Calu3 (cell line): ENCODE measurements at regions not wholly inside any gene's neighbourhood (a gene's known extent, or its start where the extent isn't known, plus 50 kb on each side); places are given as distances from the start of the nearest gene placed in this dataset.
A peak's percentile ranks its signal among the peaks of the same experiment; 100 is the strongest.
"Not testable (repeated sequence)": the region's sequence is repeated elsewhere in the genome, so short reads cannot be mapped to it uniquely, and the experiment has no call there.

ENCODE experiments used
- BruUV-seq: library from RNA; stranded (reverse); fragments of 400-500 nt; replicated peaks from 2 replicates; lab custom pipeline; 2021; lab: Mats Ljungman, UMichigan
- CTCF ChIA-PET: fragments of 300-600 bp; sonication (Branson Sonifier 250); formaldehyde crosslinking; loops from one replicate; lab custom pipeline; 2022; ENCODE audit warnings: antibody characterized with exemption; lab: Charles Lee
- DNase-seq: peaks from one replicate; pipeline ENCODE4 v3.0.0; 2022
- H3K27ac Mint-ChIP-seq: one replicate; pipeline ENCODE4 v1.8.0; 2022; ENCODE audit warnings: mixed read lengths; ENCODE audit not compliant: unreplicated experiment
- H3K27me3 Mint-ChIP-seq: one replicate; pipeline ENCODE4 v1.8.0; 2022; ENCODE audit warnings: mixed read lengths; ENCODE audit not compliant: unreplicated experiment
- H3K36me3 Mint-ChIP-seq: one replicate; pipeline ENCODE4 v1.8.0; 2022; ENCODE audit warnings: mild to moderate bottlenecking, moderate library complexity, mixed read lengths; ENCODE audit not compliant: insufficient read depth, unreplicated experiment
- H3K4me1 Mint-ChIP-seq: one replicate; pipeline ENCODE4 v1.8.0; 2022; ENCODE audit warnings: mild to moderate bottlenecking, low read depth, mixed read lengths; ENCODE audit not compliant: unreplicated experiment
- H3K4me3 Mint-ChIP-seq: one replicate; pipeline ENCODE4 v1.8.0; 2022; ENCODE audit warnings: mild to moderate bottlenecking, low read depth, moderate library complexity, mixed read lengths; ENCODE audit not compliant: unreplicated experiment
- H3K9me3 Mint-ChIP-seq: one replicate; pipeline ENCODE4 v1.8.0; 2022; ENCODE audit warnings: low read depth, mixed read lengths; ENCODE audit not compliant: unreplicated experiment
- intact Hi-C: fragments of 100-400 bp; cut with micrococcal nuclease; formaldehyde crosslinking; loops from one replicate; pipeline ENCODE4 v1.10.0; 2022; ENCODE audit not compliant: unreplicated experiment
- TF ChIP-seq, protein P1 (sequence below): fragments of 200-600 bp; IDR thresholded peaks from one replicate; pipeline ENCODE4 v1.8.0; 2022; ENCODE audit warnings: antibody characterized with exemption; ENCODE audit not compliant: unreplicated experiment

DNA sequence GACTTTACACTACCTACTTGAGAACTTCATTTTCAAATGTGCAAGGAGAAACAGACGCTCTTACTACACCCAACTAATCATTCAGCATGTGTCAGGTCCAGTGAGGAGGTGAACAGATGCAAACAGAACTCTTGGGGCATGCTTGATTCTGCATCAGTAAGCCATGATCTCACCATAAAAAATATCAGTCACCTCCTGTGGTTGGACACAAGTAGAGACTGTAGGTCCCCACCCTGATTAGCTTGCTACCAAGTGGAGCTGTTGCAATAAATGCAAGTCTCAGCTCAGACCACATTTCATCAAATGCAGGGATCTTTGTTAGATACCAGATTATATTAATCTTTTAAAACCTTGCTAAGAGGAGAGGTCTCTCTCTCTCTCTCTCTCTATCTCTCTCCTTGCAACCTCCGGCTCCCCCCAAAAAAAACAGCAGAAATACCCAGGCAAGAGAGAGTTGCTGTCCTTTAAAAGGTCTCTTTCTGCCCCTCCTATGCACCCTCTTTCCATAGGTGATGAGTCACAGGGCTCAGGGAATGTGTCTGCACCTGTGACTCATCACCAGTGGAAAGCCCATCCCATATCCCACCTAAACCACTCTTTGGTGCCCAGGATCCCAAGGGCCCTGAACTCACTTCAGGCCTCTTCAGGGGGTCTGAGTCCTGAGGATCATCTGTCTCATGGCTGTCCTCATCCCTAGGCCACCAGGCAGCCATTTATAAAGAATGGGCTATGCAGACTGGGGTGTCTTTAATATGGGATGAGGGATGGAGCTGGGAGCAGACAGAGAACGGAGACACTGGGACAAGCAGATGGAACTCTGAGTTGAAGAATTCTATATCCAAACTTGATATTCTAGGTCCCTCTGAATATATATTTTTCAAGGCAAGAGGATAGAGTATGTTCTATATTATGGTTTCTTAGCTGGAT, 154.5 kb downstream of the QRSL1 start:
- H3K27ac Mint-ChIP-seq, result peak overlapping the region; percentile 37
- peaks cover 49% of the 10 kb centered on the region for H3K36me3 Mint-ChIP-seq
- no peaks in the 10 kb centered on the region for H3K27me3 Mint-ChIP-seq
- CTCF ChIA-PET, result interaction anchor here (0.6 to 1.1 kb wide), 2 partner anchors 11 to 245 kb away, joined by 3 to 7 read pairs; no protein-coding TSS in a partner anchor
- TF ChIP-seq, protein P1, sequence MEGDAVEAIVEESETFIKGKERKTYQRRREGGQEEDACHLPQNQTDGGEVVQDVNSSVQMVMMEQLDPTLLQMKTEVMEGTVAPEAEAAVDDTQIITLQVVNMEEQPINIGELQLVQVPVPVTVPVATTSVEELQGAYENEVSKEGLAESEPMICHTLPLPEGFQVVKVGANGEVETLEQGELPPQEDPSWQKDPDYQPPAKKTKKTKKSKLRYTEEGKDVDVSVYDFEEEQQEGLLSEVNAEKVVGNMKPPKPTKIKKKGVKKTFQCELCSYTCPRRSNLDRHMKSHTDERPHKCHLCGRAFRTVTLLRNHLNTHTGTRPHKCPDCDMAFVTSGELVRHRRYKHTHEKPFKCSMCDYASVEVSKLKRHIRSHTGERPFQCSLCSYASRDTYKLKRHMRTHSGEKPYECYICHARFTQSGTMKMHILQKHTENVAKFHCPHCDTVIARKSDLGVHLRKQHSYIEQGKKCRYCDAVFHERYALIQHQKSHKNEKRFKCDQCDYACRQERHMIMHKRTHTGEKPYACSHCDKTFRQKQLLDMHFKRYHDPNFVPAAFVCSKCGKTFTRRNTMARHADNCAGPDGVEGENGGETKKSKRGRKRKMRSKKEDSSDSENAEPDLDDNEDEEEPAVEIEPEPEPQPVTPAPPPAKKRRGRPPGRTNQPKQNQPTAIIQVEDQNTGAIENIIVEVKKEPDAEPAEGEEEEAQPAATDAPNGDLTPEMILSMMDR, result no peak
- peak overlapping the region; percentile 5 for H3K4me3 Mint-ChIP-seq
- no peak for DNase-seq
- H3K4me1 Mint-ChIP-seq, result peaks cover 65% of the 10 kb centered on the region
- H3K9me3 Mint-ChIP-seq, result peaks cover 13% of the 10 kb centered on the region
- intact Hi-C loops, result no loop called here
- no TSS peak for BruUV-seq

- CTCF ChIA-PET, result no interaction called here
- peaks cover 37% of the 10 kb centered on the region for H3K36me3 Mint-ChIP-seq
- peaks cover 17% of the 10 kb centered on the region for H3K9me3 Mint-ChIP-seq
- no TSS peak for BruUV-seq
- intact Hi-C loops, result no loop called here
- peaks cover 53% of the 10 kb centered on the region for H3K4me1 Mint-ChIP-seq
- DNase-seq, result no peak
- H3K27ac Mint-ChIP-seq, result peak overlapping the region; percentile 37
- TF ChIP-seq, protein P1, result no peak
- H3K27me3 Mint-ChIP-seq, result no peaks in the 10 kb centered on the region
- H3K4me3 Mint-ChIP-seq, result peak overlapping the region; percentile 5
These were observed 153.3 kb downstream of the QRSL1 start for GRCh38 chr6:106782536-106783285.

GRCh38 chr6:106779552-106779951, 150.2 kb downstream of the QRSL1 start:
- H3K9me3 Mint-ChIP-seq, result peaks cover 17% of the 10 kb centered on the region
- intact Hi-C loops, CTCF ChIA-PET, H3K27ac Mint-ChIP-seq, H3K4me3 Mint-ChIP-seq, DNase-seq, H3K27me3 Mint-ChIP-seq, BruUV-seq: not testable (repeated sequence)
- peaks cover 30% of the 10 kb centered on the region for H3K36me3 Mint-ChIP-seq
- peaks cover 34% of the 10 kb centered on the region for H3K4me1 Mint-ChIP-seq

GRCh38 chr6:106778943-106779342, 149.6 kb downstream of the QRSL1 start:
- peaks cover 33% of the 10 kb centered on the region for H3K4me1 Mint-ChIP-seq
- no peak overlapping the region for H3K27ac Mint-ChIP-seq
- TF ChIP-seq, protein P1, result no peak
- DNase-seq, result no peak
- BruUV-seq, result no TSS peak
- peaks cover 28% of the 10 kb centered on the region for H3K36me3 Mint-ChIP-seq
- H3K9me3 Mint-ChIP-seq, result peaks cover 17% of the 10 kb centered on the region
- H3K4me3 Mint-ChIP-seq, result no peak overlapping the region
- intact Hi-C loops, result no loop called here
- H3K27me3 Mint-ChIP-seq, result no peaks in the 10 kb centered on the region
- CTCF ChIA-PET, result no interaction called here
